Right atrium auricular region (tissue), 2 donors: ENCODE measurements at regions not wholly inside any gene's neighbourhood (a gene's known extent, or its start where the extent isn't known, plus 50 kb on each side); places are given as distances from the start of the nearest gene placed in this dataset.

Experiments used
- DNase-seq: peaks from one replicate; pipeline ENCODE4 v3.0.0-alpha.2; 2019; ENCODE audit warnings: low spot score
- H3K27ac ChIP-seq, 2 donors: fragments of 200-600 bp; sonication (generic); 1 replicate in 1 of 2; 2 replicates in 1 of 2; pipeline ENCODE4 v1.5.1; 2016 to 2019
- H3K27me3 ChIP-seq, 2 donors: fragments of 200-600 bp; sonication (generic); one replicate each; pipeline versions ENCODE4 v1.5.1 to v1.6.0; 2017 to 2019
- H3K36me3 ChIP-seq: fragments of 200-600 bp; sonication (generic); one replicate; pipeline ENCODE4 v1.5.1; 2016
- H3K4me1 ChIP-seq, 2 donors: fragments of 200-600 bp; sonication (generic); one replicate each; pipeline versions ENCODE4 v1.5.1 to v1.6.0; 2017 to 2019
- H3K4me3 ChIP-seq, 2 donors: fragments of 200-600 bp; sonication (generic); 1 replicate in 1 of 2; 2 replicates in 1 of 2; pipeline ENCODE4 v1.5.1; 2017 to 2019; ENCODE audit warnings: mild to moderate bottlenecking in 1 of 2, moderate library complexity in 1 of 2
- H3K9me3 ChIP-seq, 2 donors: fragments of 200-600 bp; sonication (generic); one replicate each; pipeline ENCODE4 v1.5.1; 2019
- TF ChIP-seq, protein P1 (sequence below), 2 donors: fragments of 200-600 bp; sonication (generic); IDR thresholded peaks; one replicate each; pipeline ENCODE4 v1.5.1; 2019; ENCODE audit warnings: antibody characterized with exemption in 2 of 2

DNA sequence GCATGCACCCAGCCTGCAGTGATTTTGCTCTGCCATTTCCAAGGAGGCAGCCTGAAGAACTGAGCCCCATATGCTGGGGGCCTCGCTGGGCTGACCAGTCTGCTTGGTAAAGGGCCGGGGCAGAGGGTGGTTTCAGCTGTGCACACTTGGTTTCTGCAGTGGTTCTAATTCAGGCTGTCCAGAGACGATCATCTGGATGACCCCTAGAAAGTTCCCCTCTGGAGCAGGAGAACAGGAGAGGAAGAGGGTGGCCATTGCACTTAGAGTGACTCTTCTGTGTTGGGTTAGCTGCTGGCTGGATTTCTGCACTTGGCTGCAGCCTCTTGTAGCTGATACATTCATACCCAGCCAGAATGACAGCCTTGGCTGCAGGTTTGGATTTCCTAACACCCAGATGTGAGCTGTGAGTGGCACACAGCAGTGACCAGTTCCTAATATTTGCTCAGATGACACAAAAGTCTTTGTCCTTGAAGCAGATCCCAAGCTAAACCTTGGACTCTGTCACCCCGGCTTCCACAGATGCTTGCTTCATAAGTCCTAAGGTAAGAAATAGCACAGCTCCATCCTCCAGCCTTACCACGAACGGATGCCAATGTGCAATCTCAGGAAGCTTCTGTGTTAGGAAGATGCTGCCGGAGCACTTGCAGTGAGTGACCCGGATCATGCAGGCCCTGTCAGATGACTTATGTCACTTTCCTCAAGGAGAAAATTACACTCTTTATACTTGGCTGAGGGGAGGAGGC is 105.6 kb downstream of the HNRNPLL start:
- Histone ChIP-seq H3K36me3 (no peaks in the 10 kb centered on the region), H3K4me3 (no peak overlapping the region), H3K9me3 (peaks cover 0 to 3% of the 10 kb centered on the region in 2 donors), H3K27me3 (no peaks in the 10 kb centered on the region), H3K4me1 (peaks cover 0 to 11% of the 10 kb centered on the region in 2 donors), H3K27ac (no peak overlapping the region)
- TF ChIP-seq, protein P1, sequence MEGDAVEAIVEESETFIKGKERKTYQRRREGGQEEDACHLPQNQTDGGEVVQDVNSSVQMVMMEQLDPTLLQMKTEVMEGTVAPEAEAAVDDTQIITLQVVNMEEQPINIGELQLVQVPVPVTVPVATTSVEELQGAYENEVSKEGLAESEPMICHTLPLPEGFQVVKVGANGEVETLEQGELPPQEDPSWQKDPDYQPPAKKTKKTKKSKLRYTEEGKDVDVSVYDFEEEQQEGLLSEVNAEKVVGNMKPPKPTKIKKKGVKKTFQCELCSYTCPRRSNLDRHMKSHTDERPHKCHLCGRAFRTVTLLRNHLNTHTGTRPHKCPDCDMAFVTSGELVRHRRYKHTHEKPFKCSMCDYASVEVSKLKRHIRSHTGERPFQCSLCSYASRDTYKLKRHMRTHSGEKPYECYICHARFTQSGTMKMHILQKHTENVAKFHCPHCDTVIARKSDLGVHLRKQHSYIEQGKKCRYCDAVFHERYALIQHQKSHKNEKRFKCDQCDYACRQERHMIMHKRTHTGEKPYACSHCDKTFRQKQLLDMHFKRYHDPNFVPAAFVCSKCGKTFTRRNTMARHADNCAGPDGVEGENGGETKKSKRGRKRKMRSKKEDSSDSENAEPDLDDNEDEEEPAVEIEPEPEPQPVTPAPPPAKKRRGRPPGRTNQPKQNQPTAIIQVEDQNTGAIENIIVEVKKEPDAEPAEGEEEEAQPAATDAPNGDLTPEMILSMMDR (IDR thresholded peaks at IDR 0.05) = no peak
- DNase-seq = peak; percentile 69

DNA sequence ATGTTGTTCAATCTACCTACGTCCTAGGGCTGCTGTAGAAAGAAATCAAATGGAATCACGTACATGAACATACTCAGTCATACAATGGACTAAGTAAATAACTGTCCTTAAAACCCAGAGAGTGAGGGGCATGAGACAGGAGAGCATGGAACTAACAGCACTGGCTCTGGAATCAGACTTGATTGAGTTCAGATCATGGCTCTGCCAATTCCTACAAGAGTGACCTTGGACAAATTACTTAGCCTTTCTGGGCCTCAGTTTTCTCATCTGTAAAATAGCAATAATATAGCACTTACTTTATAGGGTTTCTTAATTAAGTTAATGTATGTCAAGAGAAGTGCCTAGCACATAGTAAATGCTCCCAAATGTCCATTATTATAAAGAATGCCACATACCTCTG is 106.8 kb downstream of the HNRNPLL start:
- Histone ChIP-seq H3K4me3 (no peak overlapping the region), H3K9me3 (no peaks in the 10 kb centered on the region), H3K4me1 (peaks cover 0 to 11% of the 10 kb centered on the region in 2 donors), H3K27ac (no peak overlapping the region), H3K36me3 (no peaks in the 10 kb centered on the region), H3K27me3 (no peaks in the 10 kb centered on the region)
- TF ChIP-seq, protein P1 (IDR thresholded peaks at IDR 0.05) = no peak
- DNase-seq = no peak

DNA sequence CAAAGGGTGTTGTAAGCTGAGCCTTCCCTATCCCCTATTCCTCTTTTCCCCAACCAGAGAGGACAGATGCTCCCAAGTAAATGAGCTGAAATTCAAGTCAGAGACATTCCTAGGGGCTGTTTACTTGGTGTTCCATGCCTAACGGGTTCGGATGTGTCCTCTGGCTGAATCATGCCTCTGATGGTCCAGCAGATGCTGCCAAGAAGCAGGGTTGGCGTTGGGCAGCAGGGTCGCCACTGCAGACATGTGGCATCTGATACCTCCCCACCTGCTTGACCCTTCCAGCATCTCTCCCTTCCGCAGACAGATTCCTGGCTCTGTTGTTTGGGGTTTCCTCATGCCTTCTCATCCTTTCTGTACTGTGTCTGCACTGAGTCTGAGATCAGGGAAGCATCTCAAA is 108.3 kb downstream of the HNRNPLL start:
- Histone ChIP-seq H3K4me1 (peaks cover 0 to 2% of the 10 kb centered on the region in 2 donors), H3K4me3 (no peak overlapping the region), H3K36me3 (no peaks in the 10 kb centered on the region), H3K9me3 (no peaks in the 10 kb centered on the region), H3K27ac (no peak overlapping the region), H3K27me3 (no peaks in the 10 kb centered on the region)
- DNase-seq = no peak
- TF ChIP-seq, protein P1 (IDR thresholded peaks at IDR 0.05) = no peak

DNA sequence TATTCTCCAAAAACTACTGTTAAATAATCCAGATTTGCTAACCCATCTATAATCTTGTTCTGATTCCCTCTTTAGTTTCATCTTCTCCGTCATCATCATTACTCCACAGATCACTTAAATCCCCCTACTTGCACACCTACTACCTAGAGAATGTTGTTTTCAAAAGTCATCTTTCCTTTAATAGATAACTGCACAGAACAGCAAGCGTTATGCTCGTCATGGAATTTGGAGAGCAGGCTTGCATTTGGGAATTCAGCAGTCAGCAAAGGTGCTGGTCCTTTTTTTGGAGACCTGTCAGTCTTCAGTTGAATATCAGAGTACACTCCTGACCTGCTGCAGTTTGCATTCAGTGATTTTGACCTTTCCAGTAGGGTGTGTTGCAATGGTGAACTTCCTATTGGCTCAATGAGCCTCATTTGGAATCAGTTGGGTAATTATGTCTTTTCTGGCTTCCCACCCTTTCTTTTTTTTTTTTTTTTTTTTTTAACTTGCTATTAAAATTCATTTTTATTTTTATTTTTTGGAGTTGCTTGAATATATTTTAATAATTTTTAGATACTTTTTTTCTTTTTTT is 110.6 kb downstream of the HNRNPLL start:
- Histone ChIP-seq H3K4me3 (no peak overlapping the region), H3K36me3 (no peaks in the 10 kb centered on the region), H3K27me3 (no peaks in the 10 kb centered on the region), H3K9me3 (no peaks in the 10 kb centered on the region), H3K4me1 (no peaks in the 10 kb centered on the region), H3K27ac (no peak overlapping the region)
- TF ChIP-seq, protein P1 (IDR thresholded peaks at IDR 0.05) = no peak
- DNase-seq = no peak

DNA sequence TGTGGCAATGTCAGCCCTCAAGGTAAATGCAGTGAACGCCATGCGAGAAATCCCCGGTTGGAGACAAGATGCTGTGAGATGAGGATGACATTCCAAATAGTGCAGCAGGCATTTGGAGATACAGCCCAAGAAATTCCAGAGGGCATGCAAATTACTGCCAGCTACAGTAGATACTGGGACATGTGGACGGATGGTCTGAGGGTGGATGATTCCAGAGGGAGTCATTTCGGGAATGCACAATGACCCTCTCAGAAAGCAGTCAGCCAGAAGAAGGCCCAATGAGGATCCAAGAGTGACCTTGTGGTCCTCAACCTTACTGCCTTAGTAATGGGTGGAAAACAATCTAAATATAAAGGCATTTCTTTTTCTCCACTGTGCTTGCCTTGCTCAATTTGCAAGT is 111.3 kb downstream of the HNRNPLL start:
- no peak overlapping the region for H3K4me3 ChIP-seq
- no peaks in the 10 kb centered on the region for H3K9me3 ChIP-seq
- no peaks in the 10 kb centered on the region for H3K4me1 ChIP-seq
- TF ChIP-seq, protein P1 (IDR thresholded peaks at IDR 0.05) = no peak
- H3K27me3 ChIP-seq = no peaks in the 10 kb centered on the region
- no peak for DNase-seq
- H3K36me3 ChIP-seq = no peaks in the 10 kb centered on the region
- no peak overlapping the region for H3K27ac ChIP-seq
